Prostate gland (tissue), 2 donors: ENCODE measurements at regions not wholly inside any gene's neighbourhood (a gene's known extent, or its start where the extent isn't known, plus 50 kb on each side); places are given as distances from the start of the nearest gene placed in this dataset.

Experiments used
- DNase-seq: peaks from one replicate; pipeline ENCODE4 v3.0.0-alpha.2; 2019; ENCODE audit warnings: low spot score
- H3K27ac ChIP-seq, 2 donors: fragments of 200-600 bp; sonication (generic); 2 replicates each; pipeline ENCODE4 v1.5.1; 2017 to 2019
- H3K27me3 ChIP-seq: fragments of 200-600 bp; sonication (generic); replicated peaks from 2 replicates; pipeline ENCODE4 v1.5.1; 2019; ENCODE audit not compliant: insufficient read depth
- H3K36me3 ChIP-seq, 2 donors: fragments of 200-600 bp; sonication (generic); 1 replicate in 1 of 2; 2 replicates in 1 of 2; pipeline versions ENCODE4 v1.5.1 to v1.8.1; 2017 to 2019
- H3K4me1 ChIP-seq: fragments of 200-600 bp; sonication (generic); replicated peaks from 2 replicates; pipeline ENCODE4 v1.5.1; 2019
- H3K4me3 ChIP-seq, 2 donors: fragments of 200-600 bp; sonication (generic); 2 replicates each; pipeline ENCODE4 v1.5.1; 2017 to 2019
- H3K9me3 ChIP-seq: fragments of 200-600 bp; sonication (generic); 2 replicates; pipeline ENCODE4 v1.5.1; 2017
- CTCF ChIP-seq, 4 experiments: fragments of 200-600 bp in 2 of 4; fragments of 450-650 bp in 2 of 4; sonication (generic) in 2 of 4; IDR thresholded peaks; 1 replicate in 3 of 4; 2 replicates in 1 of 4; pipeline ENCODE4 v1.5.1; 2016 to 2019; ENCODE audit warnings: antibody characterized with exemption in 4 of 4, mild to moderate bottlenecking in 2 of 4, moderate library complexity in 2 of 4
- POLR2A ChIP-seq: fragments of 450-650 bp; IDR thresholded peaks from one replicate; pipeline ENCODE4 v1.6.1; 2016; ENCODE audit warnings: antibody characterized with exemption, mild to moderate bottlenecking
- POLR2AphosphoS5 ChIP-seq: sonication (generic); formaldehyde crosslinking; IDR thresholded peaks from one replicate; pipeline ENCODE4 v1.6.1; 2017; ENCODE audit warnings: antibody characterized with exemption
- WGBS: methylation state at CpG from one replicate; pipeline ENCODE4 v1.1.5; 2018; 5-methylcytosine and 5-hydroxymethylcytosine counted together
- intact Hi-C: fragments of 100-400 bp; cut with DNase I; formaldehyde crosslinking; loops from one replicate; pipeline ENCODE4 v1.14.2; 2022

- no peak for DNase-seq
- H3K27me3 ChIP-seq, result no peaks in the 10 kb centered on the region
- H3K36me3 ChIP-seq, result no peaks in the 10 kb centered on the region
- no peak overlapping the region for H3K4me3 ChIP-seq
- H3K9me3 ChIP-seq, result no peaks in the 10 kb centered on the region
- 84% methylated on average over 3 of the region's 3 CpGs for WGBS
- TF ChIP-seq POLR2AphosphoS5 (no peak), POLR2A (no peak), CTCF (IDR thresholded peaks at IDR 0.05) (no peak)
- intact Hi-C loops, result no loop called here
- no peaks in the 10 kb centered on the region for H3K4me1 ChIP-seq
- H3K27ac ChIP-seq, result no peak overlapping the region
Measured at GRCh38 chr2:157076526-157077161, 180.9 kb upstream of the GALNT5 start.

GRCh38 chr2:157077753-157078350 lies 179.7 kb upstream of the GALNT5 start:
- Histone ChIP-seq H3K4me1 (no peaks in the 10 kb centered on the region), H3K9me3 (no peaks in the 10 kb centered on the region), H3K36me3 (no peaks in the 10 kb centered on the region), H3K27ac (no peak overlapping the region), H3K27me3 (no peaks in the 10 kb centered on the region), H3K4me3 (no peak overlapping the region)
- intact Hi-C loops, result no loop called here
- DNase-seq, result no peak
- TF ChIP-seq CTCF (IDR thresholded peaks at IDR 0.05) (no peak), POLR2A (no peak), POLR2AphosphoS5 (no peak)

- TF ChIP-seq POLR2A (no peak), POLR2AphosphoS5 (no peak), CTCF (IDR thresholded peaks at IDR 0.05) (no peak)
- intact Hi-C loops, result no loop called here
- no peaks in the 10 kb centered on the region for H3K9me3 ChIP-seq
- no peaks in the 10 kb centered on the region for H3K36me3 ChIP-seq
- no peak overlapping the region for H3K27ac ChIP-seq
- no peaks in the 10 kb centered on the region for H3K27me3 ChIP-seq
- DNase-seq, result no peak
- H3K4me1 ChIP-seq, result no peaks in the 10 kb centered on the region
- H3K4me3 ChIP-seq, result no peak overlapping the region
Measured at GRCh38 chr2:157082950-157083349, 174.6 kb upstream of the GALNT5 start.

GRCh38 chr2:157085522-157085921 lies 172.0 kb upstream of the GALNT5 start:
- TF ChIP-seq POLR2A, result no peak
- no peak for TF ChIP-seq POLR2AphosphoS5
- no peak for TF ChIP-seq CTCF (IDR thresholded peaks at IDR 0.05)
- no peak for DNase-seq
- WGBS, result 75% methylated on average over 1 of the region's 1 CpG
- Histone ChIP-seq H3K4me1 (no peaks in the 10 kb centered on the region), H3K36me3 (no peaks in the 10 kb centered on the region), H3K27ac (no peak overlapping the region), H3K27me3 (no peaks in the 10 kb centered on the region), H3K9me3 (no peaks in the 10 kb centered on the region), H3K4me3 (no peak overlapping the region)
- intact Hi-C loops, result no loop called here

- Histone ChIP-seq H3K27me3 (no peaks in the 10 kb centered on the region), H3K27ac (no peak overlapping the region), H3K4me3 (no peak overlapping the region), H3K4me1 (no peaks in the 10 kb centered on the region), H3K36me3 (no peaks in the 10 kb centered on the region), H3K9me3 (no peaks in the 10 kb centered on the region)
- no peak for DNase-seq
- WGBS, result 75% methylated on average over 13 of the region's 13 CpGs
- no peak for TF ChIP-seq POLR2AphosphoS5
- no peak for TF ChIP-seq POLR2A
- TF ChIP-seq CTCF (IDR thresholded peaks at IDR 0.05), result no peak
- intact Hi-C loops, result no loop called here
Measured at GRCh38 chr2:157087373-157088002, 170.0 kb upstream of the GALNT5 start.
